AG04449 (cell line): ENCODE measurements at regions not wholly inside any gene's neighbourhood (a gene's known extent, or its start where the extent isn't known, plus 50 kb on each side); places are given as distances from the start of the nearest gene placed in this dataset.
A peak's percentile ranks its signal among the peaks of the same experiment; 100 is the strongest.

Experiments used
- CTCF ChIA-PET: fragments of 350-600 bp; formaldehyde crosslinking; extraction: SDS; loops from one replicate; lab custom pipeline; 2021; ENCODE audit warnings: antibody characterized with exemption; lab: Yijun Ruan, JAX
- POLR2A ChIA-PET: fragments of 400-600, 350-600 bp; formaldehyde crosslinking; extraction: SDS; loops from one replicate; lab custom pipeline; 2020; ENCODE audit warnings: antibody characterized with exemption, inconsistent platforms; lab: Yijun Ruan, JAX
- DNase-seq: peaks from one replicate; pipeline ENCODE4 v3.0.0-alpha.2; 2010; ENCODE audit warnings: low read depth, low spot score
- H3K4me3 ChIP-seq: 2 replicates; pipeline ENCODE4 v1.5.1; 2011; ENCODE audit warnings: low read depth, mild to moderate bottlenecking, control low read depth, low read length
- CTCF ChIP-seq: IDR thresholded peaks from one replicate; pipeline ENCODE4 v1.5.1; 2011; ENCODE audit warnings: mild to moderate bottlenecking, moderate library complexity, low read length, control low read depth, inconsistent platforms; ENCODE audit not compliant: insufficient read depth; ENCODE audit errors: missing control alignments

- no peak for TF ChIP-seq CTCF
- CTCF ChIA-PET: no interaction called here
- DNase-seq: no peak
- no peak overlapping the region for H3K4me3 ChIP-seq
- POLR2A ChIA-PET: no interaction called here
These were observed 155.1 kb upstream of the CDH2 start for GRCh38 chr18:28332071-28332470.

GRCh38 chr18:28331551-28331950 lies 154.6 kb upstream of the CDH2 start:
- no peak for TF ChIP-seq CTCF
- POLR2A ChIA-PET: no interaction called here
- no peak overlapping the region for H3K4me3 ChIP-seq
- CTCF ChIA-PET: no interaction called here
- DNase-seq: no peak

- no peak for TF ChIP-seq CTCF
- POLR2A ChIA-PET: no interaction called here
- no peak overlapping the region for H3K4me3 ChIP-seq
- CTCF ChIA-PET: no interaction called here
- DNase-seq: no peak
These were observed 136.7 kb upstream of the CDH2 start for GRCh38 chr18:28313602-28314001.

GRCh38 chr18:28288784-28289183 lies 111.9 kb upstream of the CDH2 start:
- ChIA-PET CTCF (no interaction called here), POLR2A (no interaction called here)
- H3K4me3 ChIP-seq: no peak overlapping the region
- TF ChIP-seq CTCF: no peak
- no peak for DNase-seq

- ChIA-PET CTCF (no interaction called here), POLR2A (no interaction called here)
- no peak for TF ChIP-seq CTCF
- H3K4me3 ChIP-seq: no peak overlapping the region
- DNase-seq: no peak
These were observed 110.2 kb upstream of the CDH2 start for GRCh38 chr18:28287146-28287545.

- no peak overlapping the region for H3K4me3 ChIP-seq
- no peak for TF ChIP-seq CTCF
- peak; percentile 17 for DNase-seq
- POLR2A ChIA-PET: no interaction called here
- CTCF ChIA-PET: no interaction called here
These were observed 107.2 kb upstream of the CDH2 start for GRCh38 chr18:28284132-28284531.
